ENCODE measurements at regions not wholly inside any gene's neighbourhood (a gene's known extent, or its start where the extent isn't known, plus 50 kb on each side); places are given as distances from the start of the nearest gene placed in this dataset.
"Not testable (repeated sequence)": the region's sequence is repeated elsewhere in the genome, so short reads cannot be mapped to it uniquely, and the experiment has no call there.

DNA sequence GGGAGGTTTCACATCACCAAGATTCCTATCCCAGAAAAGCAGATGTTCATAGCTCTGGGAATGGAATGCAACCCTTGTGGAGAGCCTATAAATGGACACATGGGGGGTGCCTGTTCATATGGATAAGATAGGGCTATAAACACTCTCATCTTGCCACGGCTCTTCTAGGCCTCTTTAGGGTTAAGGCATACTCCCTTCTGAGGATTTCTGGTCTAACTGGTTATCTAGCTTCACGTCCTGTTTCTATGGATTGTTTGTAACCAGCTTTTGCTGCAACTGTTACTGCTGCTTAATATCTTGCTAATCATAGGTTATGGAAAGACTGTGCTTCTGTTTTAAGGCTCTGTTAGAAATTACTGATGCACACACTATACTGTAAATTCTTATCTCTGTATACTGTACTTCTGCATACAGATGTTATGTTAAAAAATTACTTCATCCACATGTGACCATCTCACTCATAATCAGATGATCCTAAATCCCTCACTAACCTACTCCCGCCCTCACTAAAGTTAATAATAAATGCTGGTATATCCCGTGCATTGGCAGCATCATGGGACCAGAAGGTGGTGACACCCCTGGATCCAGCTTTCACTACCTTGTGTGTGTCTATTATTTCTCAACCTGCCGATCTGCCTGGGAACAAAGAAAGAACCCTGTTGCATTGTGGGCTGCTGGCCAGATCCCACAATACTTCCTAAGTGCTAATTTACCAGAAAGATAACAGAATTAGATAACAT lies 68.7 kb downstream of the PRKAB2 start:
- DNase-seq: not testable (repeated sequence)

DNA sequence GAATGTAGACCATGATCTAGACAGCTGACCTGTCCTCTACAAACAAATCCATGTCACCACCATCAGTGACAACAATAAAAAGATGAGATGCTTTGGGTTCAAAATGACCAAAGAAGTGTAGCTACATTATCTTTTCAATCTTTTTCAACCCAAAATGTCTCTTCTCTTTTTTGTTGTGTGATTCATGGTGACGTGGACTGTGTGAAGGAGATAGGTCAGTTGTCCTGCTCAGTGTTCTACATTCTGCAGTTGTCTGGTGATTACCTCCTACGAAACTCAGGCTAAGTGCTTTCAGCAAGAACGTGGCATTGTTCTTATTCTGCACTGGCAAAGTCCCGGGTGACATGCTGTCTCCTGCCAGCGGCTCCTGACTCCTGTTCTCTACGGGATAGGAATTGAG lies 73.1 kb downstream of the PRKAB2 start:
- DNase-seq: no peak

DNA sequence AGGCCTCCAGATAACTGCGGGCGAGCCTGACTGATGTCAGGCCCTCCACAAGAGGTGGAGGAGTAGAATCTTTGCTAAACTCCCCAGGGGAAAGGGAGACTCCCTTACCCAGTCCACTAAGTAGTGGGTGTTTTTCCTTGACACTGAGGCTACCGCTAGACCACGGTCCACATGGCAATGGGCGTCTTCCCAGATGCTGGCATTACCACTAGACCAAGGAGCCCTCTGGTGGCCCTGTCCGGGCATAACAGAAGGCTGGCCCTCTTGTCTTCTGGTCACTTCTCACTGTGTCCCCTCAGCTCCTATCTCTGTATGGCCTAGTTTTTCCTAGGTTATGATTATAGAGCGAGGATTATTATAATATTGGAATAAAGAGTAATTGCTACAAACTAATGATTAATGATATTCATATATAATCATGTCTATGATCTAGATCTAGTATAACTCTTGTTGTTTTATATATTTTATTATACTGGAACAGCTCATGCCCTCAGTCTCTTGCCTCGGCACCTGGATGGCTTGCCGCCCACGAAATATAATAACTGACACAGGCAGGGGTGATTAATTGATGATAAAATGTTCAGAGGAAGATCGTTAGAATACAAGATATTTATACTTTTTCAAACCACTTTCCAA lies 73.8 kb downstream of the PRKAB2 start:
- DNase-seq: not testable (repeated sequence)

DNA sequence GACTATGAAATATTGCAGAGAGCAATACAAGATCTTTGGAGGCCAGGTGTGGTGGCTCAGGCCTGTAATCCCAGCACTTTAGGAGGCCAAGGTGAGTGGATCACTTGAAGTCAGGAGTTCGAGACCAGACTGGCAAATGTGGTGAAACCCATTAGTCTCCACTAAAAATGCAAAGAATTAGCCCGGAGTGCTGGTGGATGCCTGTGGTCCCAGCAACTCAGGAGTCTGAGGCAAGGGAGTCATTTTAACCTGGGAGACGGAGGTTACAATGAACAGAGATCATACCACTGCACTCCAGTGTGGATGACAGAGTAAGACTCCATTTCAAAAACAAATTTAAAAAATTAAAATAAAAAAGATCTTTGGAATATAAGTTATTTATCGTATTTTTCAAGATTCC lies 76.6 kb downstream of the PRKAB2 start:
- DNase-seq: no peak

DNA sequence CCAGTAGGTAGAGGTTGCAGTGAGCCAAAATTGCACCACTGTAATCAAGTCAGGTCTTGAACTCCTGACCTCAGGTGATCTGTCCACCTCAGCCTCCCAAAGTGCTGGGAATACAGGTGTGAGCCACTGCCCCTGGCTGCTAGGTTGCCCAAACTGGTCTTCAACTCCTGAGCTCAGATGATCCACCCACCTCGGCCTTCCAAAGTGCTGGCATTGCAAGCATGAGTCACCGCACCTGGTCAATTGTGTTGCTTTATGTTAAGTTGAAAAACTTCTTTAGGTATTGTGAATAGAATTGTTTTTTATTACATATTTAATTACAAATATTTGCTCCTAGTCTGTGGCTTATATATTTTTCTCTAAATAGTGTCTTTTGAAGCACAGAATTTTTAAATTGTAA lies 80.5 kb downstream of the PRKAB2 start:
- DNase-seq: no peak

DNA sequence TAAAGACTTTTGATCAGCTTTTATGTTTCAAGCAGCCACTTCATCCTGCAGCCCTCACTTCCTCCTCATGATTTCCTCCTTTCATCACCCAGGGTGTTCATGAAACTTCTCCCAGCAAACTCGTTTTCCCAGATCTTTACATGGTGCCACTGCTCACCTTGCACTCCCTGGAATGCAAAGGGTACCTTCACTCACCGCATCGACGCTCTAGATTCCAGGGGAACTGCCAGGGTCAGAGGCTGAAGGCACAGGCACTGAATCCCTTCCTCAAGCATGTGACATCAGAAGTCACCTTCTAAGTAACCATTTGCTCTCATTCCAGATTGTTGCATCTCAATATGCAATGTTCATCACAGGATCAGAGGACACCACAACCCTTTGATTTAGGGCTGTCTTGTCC lies 82.8 kb downstream of the PRKAB2 start:
- no peak for DNase-seq

DNA sequence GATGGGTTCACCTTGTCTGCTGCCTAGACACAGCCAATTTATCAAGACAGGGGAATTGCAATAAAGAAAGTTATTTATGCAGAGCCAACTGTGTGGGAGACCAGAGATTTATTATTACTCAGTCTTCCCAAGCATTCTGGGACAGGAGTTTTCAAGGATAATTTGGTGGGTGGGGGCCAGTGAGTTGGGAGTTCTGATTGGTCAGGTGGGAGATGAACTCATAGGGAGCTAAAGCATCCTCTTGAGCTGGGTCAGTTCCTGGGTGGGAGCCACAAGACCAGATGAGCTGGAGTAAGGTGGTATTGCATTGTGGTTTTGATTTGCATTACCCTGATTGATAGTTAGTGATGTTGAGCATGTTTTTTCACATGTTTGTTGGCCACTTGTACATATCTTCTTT lies 86.1 kb downstream of the PRKAB2 start:
- DNase-seq: no peak

DNA sequence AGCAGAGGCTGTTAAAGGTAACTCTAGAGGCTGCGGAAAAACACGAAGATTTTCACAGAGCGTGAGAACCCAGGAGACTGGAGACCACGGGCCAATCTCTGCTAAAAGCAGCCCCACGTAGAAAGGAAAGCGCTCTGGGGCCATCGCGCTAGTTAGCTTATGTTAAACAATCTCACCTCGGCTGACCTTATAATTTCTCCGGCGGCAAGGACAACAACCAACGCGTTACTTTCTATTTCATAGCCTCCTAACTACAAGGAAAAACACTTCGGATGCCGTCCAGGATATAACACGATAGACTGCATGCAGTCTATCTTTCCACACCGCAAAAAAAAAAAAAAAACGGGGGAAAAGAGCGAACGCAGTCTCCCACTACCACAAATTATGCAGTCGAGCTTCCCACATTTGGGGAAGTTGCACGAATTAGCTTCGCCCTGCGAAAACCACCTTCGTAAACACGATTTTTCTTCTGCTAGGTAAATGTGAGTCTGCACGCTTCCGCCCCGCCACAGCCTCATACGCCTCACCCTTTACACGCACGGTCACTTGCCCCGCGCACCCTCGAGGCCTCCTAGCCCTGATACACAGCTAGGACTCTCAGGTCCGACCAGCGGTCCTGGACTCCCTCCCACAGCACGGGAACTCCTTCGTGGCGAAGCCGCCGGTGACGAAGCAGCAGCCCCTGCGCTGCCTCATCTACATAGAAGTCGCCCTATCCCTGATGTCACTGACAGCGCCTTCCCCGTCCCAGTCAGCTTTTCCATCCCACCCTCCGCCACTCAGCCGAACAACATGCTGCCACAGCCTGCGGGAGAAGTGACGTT lies 87.8 kb downstream of the PRKAB2 start:
- DNase-seq: peak; percentile 40 to 86 (median 66)

DNA sequence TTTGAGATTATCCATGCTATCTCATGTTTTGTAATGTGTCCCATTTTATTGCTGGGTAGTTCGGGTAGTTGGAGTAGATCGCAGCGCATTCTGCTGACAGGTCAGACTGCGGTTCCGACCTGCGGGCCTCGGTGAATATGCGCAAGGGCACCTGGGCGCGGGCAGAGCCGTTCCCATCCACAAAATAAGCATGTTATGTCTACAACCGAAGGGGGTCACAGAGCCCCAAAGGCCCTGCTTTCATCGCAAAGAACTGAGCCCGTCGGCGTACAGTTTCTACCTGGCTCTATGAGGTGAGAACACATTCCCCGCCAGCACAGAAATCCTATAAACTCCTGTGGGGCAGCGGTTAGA lies 88.4 kb downstream of the PRKAB2 start:
- no peak for DNase-seq

DNA sequence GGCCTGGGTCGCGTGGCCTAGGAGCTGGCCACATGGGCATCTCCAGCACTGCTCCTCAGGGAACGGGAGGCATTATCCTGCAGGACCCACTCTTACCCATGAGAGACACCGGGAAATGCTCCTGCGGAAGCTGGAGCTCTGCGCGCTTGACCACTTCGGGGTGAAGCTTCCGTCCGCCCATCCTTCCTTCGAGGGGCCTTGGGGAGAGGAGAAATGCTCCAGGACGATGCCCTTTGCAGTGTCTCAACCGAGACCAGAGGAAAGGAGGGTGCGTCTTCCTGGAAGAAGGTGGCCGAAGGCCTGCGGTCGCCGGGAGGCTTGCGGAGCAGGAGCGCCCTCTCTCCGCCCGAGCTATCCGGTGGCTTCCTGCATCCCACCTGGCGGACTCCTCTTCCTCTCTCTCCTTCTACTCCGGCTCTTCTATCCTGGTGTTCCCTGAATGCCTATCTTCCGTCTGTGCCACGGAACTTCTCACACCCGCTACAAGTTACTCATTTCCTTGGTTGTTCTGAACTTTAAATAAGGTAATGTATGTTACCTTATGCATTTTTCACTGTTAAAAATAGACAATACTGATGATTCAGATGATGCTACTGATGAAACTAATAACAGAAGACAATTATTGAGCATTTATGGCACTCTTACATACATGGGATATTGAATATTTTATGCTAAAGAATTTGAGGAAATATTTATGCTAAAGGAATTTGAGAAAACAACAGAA lies 91.4 kb downstream of the PRKAB2 start:
- no peak for DNase-seq

DNA sequence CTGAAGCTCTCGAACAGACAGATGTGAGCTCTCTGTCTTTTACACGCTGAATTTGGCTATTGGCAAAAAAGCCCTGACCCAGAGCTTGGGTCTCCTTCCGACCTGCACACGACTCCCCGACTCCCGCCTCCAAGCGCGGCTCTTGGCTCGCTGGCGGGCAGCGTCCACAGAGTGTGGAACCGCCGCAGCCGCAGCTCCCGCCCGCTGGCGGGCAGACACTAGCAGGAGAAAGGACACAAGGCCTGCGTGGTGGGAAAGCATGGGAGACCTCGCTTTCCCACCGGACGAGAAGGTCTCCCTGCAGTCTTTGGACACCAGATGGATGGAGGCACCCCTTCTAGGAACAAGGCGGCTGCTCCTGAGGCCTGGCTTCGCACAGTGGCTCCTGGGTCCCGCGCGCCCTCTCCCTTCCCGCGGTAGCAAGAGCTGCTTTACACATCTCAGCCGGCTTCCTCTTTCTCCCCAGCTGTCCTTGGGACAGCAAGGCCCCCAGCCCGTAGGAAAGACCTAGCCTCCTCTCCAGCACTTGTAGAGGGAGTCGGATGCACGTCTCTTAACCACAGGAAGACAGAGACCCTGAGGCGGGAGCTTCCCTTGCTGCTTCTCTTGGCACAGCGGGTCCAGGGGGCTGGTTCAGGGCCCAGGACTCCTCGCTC lies 92.1 kb downstream of the PRKAB2 start:
- DNase-seq: peak in 1 of 6 experiments; percentile 28

DNA sequence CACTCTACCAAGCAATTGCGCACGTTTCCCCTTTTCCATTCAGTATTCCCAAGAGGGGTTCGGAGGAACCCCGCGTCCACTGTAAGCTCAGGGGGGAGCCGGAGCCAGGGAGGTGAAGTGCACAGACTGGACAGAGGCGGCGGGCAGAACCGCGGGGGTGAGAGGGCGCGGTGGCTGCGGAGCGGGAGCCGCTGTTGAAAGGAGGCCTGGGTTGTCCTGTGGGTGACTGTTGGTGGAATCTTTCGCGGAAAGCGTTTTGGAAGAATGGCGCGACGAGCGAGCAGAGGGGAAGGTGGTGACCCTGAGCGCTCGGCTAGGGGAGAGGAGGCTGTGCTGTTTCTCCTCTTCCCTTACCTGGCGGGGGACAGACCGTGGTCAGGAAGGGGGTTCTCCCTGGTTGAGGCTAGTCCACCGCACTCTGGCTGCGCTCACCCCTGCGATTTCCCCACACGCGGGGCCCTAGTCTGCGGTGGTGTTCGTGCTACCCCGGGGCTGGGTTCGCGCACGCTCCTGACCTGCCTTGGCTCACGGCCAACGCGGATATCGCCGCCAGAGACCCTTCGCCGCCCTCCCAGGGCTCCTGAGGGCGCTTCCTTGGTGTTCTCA lies 92.8 kb downstream of the PRKAB2 start:
- peak in 4 of 6 experiments; percentile 1 to 42 (median 12) for DNase-seq

DNA sequence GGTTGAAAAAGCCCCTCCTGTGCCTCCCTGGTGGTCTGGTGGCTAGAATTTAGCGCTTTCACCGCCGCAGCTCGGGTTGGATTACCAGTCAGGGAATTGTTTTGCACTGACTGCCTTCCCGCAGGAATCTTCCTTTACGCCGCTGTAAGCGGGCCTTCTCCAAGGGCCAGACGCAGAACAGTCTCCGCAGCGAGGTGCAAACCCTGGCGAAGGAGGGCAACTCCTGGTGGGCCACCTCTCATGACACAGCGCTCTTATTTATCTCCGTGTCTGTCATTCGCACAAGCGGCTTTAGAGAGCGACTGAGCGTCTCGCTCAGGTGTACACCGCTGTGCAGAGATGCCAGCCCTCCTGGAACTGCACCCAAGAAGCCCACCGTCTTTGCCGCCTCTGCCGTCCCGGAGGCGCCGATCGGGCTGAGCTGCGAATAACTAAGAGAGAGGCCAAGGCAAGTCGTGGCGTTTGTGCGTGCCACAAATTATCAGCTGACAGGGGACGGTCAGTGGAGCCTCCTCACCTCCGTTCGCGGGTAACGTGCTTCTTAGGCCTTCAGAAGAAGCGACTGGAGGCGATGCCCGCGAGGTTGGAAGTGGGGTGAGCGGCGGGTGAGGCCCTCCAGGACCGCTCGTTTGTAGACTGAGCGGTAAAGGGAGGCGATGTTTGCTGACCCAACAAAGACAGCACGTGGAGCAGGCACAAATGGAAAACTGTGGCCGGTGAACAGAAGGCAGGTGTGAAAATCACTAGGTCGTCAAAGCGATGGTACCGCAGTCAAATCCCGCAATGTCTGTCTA lies 93.5 kb downstream of the PRKAB2 start:
- no peak for DNase-seq

DNA sequence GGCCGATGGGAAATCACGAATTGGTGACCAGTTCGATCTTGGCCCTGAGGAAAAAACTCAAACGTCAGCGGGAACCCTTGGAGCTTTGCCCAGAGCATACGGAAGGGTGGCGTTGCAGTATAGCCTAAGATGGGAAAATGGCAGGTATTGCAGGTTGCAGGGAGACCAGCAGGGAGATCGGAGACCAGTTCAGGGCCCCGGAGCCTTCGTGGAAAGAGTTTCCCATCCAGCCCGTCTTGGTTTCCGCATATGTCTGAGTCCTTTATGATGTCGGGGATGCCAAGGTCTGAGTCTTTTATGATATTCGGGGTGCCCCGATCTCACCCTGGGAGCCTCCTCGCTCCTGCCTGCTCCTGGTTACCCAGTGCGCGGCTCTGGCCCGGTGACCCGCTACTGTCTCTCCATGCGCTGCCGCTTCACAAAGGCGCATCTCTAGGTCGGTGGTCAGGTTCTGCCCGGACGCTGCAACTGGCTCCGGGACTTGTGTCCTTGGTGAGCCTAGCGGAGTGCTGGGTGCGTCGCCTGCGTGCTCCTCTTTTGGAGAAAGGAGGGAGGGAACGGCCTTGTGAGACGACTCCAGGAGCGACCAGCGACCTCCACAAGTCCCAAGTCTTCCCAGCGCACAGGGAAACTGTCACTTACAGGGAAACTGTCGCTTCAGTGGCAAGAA lies 94.2 kb downstream of the PRKAB2 start:
- DNase-seq: no peak

DNA sequence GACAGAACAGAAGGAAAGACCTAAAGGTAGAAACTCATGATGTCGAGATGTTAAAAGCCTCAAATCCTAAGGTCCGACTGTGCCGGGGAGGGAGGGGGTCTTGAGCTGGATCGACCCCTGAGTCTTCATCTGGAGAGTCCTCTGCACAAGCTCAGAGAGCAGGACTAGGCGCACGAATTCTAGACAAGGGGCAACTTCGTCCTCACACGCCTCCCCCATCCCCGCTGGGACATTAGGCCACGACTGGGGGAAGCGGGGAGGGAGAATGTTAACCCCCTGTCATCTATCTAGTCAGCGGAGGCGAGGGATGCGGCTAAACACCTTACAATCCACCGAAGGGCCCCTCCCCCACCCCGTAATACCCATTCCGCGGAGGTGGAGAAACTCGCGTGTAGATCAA lies 94.7 kb downstream of the PRKAB2 start:
- DNase-seq: no peak

DNA sequence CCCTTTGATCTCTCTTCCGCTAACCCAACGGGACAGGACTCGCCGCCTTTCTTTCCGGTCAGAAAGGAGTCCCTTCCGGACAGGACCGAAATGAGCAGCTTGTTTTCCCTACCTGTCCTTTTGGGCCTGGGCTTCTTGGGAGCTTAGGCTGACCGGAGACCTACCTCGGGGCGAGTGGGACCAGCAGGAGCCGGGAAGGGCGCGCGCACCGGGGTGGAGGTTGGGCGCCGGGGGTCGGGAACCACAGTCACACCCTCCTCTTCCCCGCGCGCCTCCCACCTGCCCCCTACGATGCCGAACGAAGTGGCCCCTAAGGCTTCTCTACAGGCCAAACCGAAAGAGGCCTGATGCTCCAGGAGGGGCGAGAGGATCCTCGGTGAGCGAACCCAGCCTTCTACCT lies 95.2 kb downstream of the PRKAB2 start:
- no peak for DNase-seq

DNA sequence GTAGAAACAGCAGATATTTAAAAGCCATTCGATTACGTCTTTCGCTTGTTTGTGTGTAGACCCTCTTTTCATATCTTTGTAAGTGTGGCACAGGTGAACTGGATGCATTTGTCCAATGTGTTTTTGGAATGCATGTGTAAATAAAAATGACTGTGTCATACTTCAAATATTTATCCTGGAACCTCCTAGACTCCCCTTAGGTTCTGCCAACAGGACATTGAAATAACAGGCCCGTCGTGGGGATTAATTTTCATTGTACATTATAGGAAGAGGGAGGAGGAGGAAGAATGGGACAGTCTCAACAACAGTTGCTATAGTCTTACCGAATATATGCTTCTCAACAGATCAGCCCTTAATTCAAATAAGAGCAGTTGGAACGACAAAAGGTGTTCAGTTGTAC lies 95.8 kb downstream of the PRKAB2 start:
- DNase-seq: no peak

DNA sequence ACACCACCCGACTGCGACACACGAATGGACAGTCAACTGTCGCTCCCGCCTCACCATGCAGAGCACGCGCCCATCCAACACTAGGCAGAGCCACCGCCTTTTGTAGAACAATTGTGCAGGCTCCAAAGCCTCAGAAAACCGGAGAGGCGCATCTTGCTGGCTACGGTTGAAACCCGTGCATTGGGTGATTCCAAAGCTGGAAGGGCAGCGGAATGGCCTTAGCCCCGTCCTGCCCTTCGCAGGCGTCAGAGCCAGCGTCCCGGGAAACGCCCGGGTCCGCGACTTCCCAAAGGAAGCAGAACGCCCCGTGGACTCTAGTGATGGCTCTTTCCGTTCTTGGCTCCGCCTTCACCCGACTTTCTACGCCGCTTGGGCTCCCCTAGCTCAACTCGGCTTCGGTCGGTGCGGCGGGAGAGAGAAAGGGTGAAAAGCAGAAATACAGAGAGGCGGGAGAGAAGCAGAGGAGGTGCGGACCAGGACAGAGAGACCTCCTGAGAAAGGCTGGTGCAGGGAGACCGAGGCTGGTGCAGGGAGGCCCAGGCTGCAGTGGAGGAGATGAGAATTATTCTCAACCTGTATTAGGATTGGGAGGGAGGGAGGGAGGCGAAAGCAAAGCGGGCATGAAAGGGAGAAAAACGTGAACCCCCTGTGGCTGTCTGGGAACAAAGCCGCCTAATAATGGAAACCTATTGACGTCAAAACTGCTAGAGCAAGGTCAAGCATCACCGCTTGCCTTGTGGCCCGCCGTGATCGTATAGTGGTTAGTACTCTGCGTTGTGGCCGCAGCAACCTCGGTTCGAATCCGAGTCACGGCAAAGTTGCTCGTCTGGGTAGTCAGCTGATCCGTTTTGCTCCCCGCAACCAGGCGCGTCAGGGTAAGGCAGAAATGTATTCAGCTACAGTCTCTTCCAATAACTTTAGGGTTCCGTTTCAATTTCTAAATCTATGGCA lies 99.5 kb downstream of the PRKAB2 start:
- DNase-seq: peak in 1 of 6 experiments; percentile 31

DNA sequence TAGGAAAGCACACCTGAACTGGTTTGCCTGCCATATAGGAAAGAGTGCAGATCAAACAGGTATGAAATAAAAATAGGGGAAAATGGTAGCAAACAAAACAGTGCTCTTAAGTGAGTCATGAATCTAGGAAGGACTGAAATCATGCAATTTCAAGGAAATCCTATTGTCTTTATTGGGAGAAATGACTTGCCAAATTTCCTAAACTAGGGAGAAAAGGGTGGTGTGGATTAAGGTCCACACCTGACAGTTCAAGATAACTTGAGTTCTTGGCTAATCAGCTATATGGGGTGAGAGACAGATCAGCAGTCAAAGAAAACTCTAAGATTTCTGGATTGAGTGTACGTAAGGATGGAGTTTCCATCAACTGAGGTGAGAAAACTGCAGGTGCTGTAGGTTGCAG lies 101.1 kb downstream of the PRKAB2 start:
- DNase-seq: no peak

DNA sequence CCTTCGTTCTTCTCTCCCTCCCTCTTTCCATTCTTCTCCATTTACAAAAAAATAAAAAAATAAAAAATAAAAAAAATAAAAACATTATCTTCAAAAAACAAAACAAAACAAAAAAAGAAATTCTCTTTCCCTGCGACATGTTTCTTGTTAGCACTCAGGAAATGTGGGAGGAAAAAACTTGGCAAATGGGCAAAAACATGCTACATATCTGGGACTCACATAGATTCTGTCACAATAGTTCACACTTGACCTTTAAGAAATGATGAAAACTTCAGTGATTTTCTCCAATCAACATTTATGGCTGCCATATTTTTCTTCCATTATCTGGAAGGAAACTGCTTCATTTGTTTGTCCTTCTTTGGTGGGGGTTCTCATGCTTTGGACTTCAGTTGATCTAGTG lies 109.3 kb downstream of the PRKAB2 start:
- no peak for DNase-seq

Data from stimulated activated naive CD4-positive, alpha-beta T cell (primary cell).